ENCODE measurements at regions not wholly inside any gene's neighbourhood (a gene's known extent, or its start where the extent isn't known, plus 50 kb on each side); places are given as distances from the start of the nearest gene placed in this dataset.
"Not testable (repeated sequence)": the region's sequence is repeated elsewhere in the genome, so short reads cannot be mapped to it uniquely, and the experiment has no call there.

- peaks cover 7% of the 10 kb centered on the region; the same call in 1 of the 2 replicates for H3K27me3 ChIP-seq
- H3K36me3 ChIP-seq = no peaks in the 10 kb centered on the region
- H3K27ac ChIP-seq = no peak overlapping the region
- H3K4me3 ChIP-seq = no peak overlapping the region
- H3K9me3 ChIP-seq (replicated peaks) = no peaks in the 10 kb centered on the region
- no peak for DNase-seq
- H3K4me1 ChIP-seq = no peaks in the 10 kb centered on the region
Observed at GRCh38 chr15:47908950-47909670, 191.8 kb downstream of the SEMA6D start.

- not testable (repeated sequence) for H3K9me3 ChIP-seq (replicated peaks); H3K4me1 ChIP-seq; H3K27me3 ChIP-seq; H3K36me3 ChIP-seq; H3K4me3 ChIP-seq; H3K27ac ChIP-seq
- peak in 1 of 2 experiments; percentile 19 for DNase-seq
Observed at GRCh38 chr15:47912910-47913309, 195.6 kb downstream of the SEMA6D start.

DNA sequence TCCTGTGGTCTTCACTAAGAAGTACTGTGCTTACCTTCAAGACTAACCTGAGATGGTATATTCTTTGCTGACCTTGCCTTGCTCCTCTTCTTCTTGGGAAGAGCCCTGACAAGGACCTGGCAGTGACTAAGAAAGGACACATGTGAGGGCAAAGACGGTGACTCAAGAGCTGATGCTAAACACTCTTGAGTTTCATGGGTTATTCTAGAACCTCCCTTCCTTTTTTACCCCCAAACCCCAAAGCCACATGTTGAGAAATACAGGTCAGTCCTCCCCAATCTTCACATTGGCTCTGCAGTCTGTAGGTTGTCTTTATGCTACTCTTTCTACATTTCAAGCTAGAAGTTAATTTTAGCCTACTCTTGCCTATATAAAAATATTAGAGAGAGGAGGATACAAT lies 200.6 kb downstream of the SEMA6D start:
- H3K27ac ChIP-seq = no peak overlapping the region
- no peak overlapping the region for H3K4me3 ChIP-seq
- H3K27me3 ChIP-seq = no peaks in the 10 kb centered on the region
- DNase-seq = no peak
- no peaks in the 10 kb centered on the region for H3K9me3 ChIP-seq (replicated peaks)
- H3K4me1 ChIP-seq = no peaks in the 10 kb centered on the region
- no peaks in the 10 kb centered on the region for H3K36me3 ChIP-seq

- H3K9me3 ChIP-seq (replicated peaks) = no peaks in the 10 kb centered on the region
- DNase-seq = no peak
Observed at GRCh38 chr15:47918877-47919276, 201.6 kb downstream of the SEMA6D start.

GRCh38 chr15:47924381-47924780 lies 196.4 kb upstream of the SLC24A5 start:
- H3K4me3 ChIP-seq = no peak overlapping the region
- H3K4me1 ChIP-seq = no peaks in the 10 kb centered on the region
- H3K27ac ChIP-seq = no peak overlapping the region
- no peak for DNase-seq
- H3K27me3 ChIP-seq = no peaks in the 10 kb centered on the region
- no peaks in the 10 kb centered on the region for H3K36me3 ChIP-seq
- H3K9me3 ChIP-seq (replicated peaks) = no peaks in the 10 kb centered on the region

More at GRCh38 chr15:47918877-47919276, 201.6 kb downstream of the SEMA6D start:
- no peak overlapping the region for H3K27ac ChIP-seq
- H3K27me3 ChIP-seq = no peaks in the 10 kb centered on the region
- H3K4me3 ChIP-seq = no peak overlapping the region
- H3K36me3 ChIP-seq = no peaks in the 10 kb centered on the region
- no peaks in the 10 kb centered on the region for H3K4me1 ChIP-seq

- H3K4me1 ChIP-seq = no peaks in the 10 kb centered on the region
- H3K27me3 ChIP-seq = 0 out of 2 replicates have a peak, but pooled peaks cover 5% of the 10 kb centered on the region
- no peak overlapping the region for H3K27ac ChIP-seq
- no peaks in the 10 kb centered on the region for H3K36me3 ChIP-seq
- peak; percentile 13 to 38 for DNase-seq
- H3K9me3 ChIP-seq (replicated peaks) = no peaks in the 10 kb centered on the region
- no peak overlapping the region for H3K4me3 ChIP-seq
Observed at GRCh38 chr15:47929138-47929803, 191.5 kb upstream of the SLC24A5 start.

- Histone ChIP-seq H3K9me3 (replicated peaks) (no peaks in the 10 kb centered on the region), H3K4me1 (no peaks in the 10 kb centered on the region), H3K27ac (no peak overlapping the region), H3K36me3 (no peaks in the 10 kb centered on the region), H3K4me3 (no peak overlapping the region), H3K27me3 (0 out of 2 replicates have a peak, but pooled peaks cover 10% of the 10 kb centered on the region)
- DNase-seq = no peak
Observed at GRCh38 chr15:47932261-47932660, 188.5 kb upstream of the SLC24A5 start.

DNA sequence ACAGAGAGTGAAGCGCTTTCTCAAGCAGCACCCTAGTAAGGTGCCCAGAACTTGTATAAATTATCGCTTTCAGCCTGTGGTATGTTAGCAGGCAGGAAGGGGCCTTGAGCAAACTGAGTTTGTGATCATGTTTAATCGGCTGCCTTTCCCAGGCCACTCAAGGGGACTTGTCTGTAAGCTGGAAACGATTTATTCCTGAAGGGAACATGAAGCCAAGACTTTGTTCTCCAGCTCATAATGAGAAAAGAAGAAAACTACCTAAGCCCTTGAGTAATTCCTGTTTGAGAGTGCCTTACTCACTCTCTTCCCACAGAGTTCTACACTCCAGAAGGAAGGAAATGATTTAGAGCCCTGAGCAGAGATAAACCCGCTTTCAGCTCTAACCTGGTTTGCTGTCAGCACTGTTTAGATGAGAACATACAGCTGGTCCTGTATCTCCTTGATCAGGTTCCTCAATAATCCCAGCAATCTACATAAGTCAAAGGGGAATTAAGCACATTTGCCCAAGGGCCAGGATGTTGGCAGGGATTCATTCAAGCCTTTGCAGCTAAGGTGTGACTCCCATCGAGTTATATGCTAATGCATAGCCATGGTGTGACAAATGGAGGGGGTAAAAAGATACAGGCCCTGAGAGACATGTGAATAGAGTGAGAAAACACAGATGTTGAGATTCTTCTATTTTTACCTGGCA lies 187.7 kb upstream of the SLC24A5 start:
- Histone ChIP-seq H3K9me3 (replicated peaks) (no peaks in the 10 kb centered on the region), H3K27me3 (0 out of 2 replicates have a peak, but pooled peaks cover 10% of the 10 kb centered on the region), H3K4me1 (no peaks in the 10 kb centered on the region), H3K27ac (no peak overlapping the region), H3K36me3 (no peaks in the 10 kb centered on the region), H3K4me3 (no peak overlapping the region)
- DNase-seq = peak in 1 of 2 experiments; percentile 19

- no peaks in the 10 kb centered on the region for H3K4me1 ChIP-seq
- no peaks in the 10 kb centered on the region for H3K9me3 ChIP-seq (replicated peaks)
- no peak overlapping the region for H3K27ac ChIP-seq
- no peaks in the 10 kb centered on the region for H3K36me3 ChIP-seq
- H3K27me3 ChIP-seq = 0 out of 2 replicates have a peak, but pooled peaks cover 10% of the 10 kb centered on the region
- no peak for DNase-seq
- no peak overlapping the region for H3K4me3 ChIP-seq
Observed at GRCh38 chr15:47933865-47934264, 186.9 kb upstream of the SLC24A5 start.

DNA sequence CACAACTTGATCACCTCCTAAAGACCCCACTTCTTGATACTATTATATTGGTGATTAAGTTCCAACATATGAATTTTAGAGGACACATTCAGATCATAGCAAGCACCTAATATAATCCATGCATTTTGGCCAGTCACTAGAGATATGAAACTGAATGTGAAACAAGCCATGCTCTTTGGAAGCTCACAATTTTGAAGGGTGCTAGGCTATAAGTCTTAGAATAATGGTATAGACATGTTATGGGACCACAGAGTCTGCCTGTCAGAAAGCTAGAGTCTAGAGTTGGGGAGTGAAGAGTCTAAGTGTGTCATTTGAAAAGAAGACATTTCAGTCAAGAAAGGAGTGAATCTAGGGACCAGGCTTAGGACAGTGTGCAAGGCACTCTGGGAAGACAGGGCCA lies 186.4 kb upstream of the SLC24A5 start:
- DNase-seq = no peak
- H3K27me3 ChIP-seq = 0 out of 2 replicates have a peak, but pooled peaks cover 10% of the 10 kb centered on the region
- no peak overlapping the region for H3K27ac ChIP-seq
- no peaks in the 10 kb centered on the region for H3K36me3 ChIP-seq
- H3K4me1 ChIP-seq = no peaks in the 10 kb centered on the region
- no peaks in the 10 kb centered on the region for H3K9me3 ChIP-seq (replicated peaks)
- no peak overlapping the region for H3K4me3 ChIP-seq

GRCh38 chr15:47937834-47938233 lies 183.0 kb upstream of the SLC24A5 start:
- no peak for DNase-seq
- H3K4me3 ChIP-seq = no peak overlapping the region
- H3K27me3 ChIP-seq = peaks cover 5% of the 10 kb centered on the region; the same call in 1 of the 2 replicates
- no peak overlapping the region for H3K27ac ChIP-seq
- no peaks in the 10 kb centered on the region for H3K9me3 ChIP-seq (replicated peaks)
- no peaks in the 10 kb centered on the region for H3K4me1 ChIP-seq
- no peaks in the 10 kb centered on the region for H3K36me3 ChIP-seq

GRCh38 chr15:47944637-47945288 lies 176.0 kb upstream of the SLC24A5 start:
- no peaks in the 10 kb centered on the region for H3K4me1 ChIP-seq
- DNase-seq = no peak
- no peaks in the 10 kb centered on the region for H3K36me3 ChIP-seq
- no peak overlapping the region for H3K4me3 ChIP-seq
- H3K27me3 ChIP-seq = peaks cover 7% of the 10 kb centered on the region; the same call in 1 of the 2 replicates
- no peaks in the 10 kb centered on the region for H3K9me3 ChIP-seq (replicated peaks)
- no peak overlapping the region for H3K27ac ChIP-seq

DNA sequence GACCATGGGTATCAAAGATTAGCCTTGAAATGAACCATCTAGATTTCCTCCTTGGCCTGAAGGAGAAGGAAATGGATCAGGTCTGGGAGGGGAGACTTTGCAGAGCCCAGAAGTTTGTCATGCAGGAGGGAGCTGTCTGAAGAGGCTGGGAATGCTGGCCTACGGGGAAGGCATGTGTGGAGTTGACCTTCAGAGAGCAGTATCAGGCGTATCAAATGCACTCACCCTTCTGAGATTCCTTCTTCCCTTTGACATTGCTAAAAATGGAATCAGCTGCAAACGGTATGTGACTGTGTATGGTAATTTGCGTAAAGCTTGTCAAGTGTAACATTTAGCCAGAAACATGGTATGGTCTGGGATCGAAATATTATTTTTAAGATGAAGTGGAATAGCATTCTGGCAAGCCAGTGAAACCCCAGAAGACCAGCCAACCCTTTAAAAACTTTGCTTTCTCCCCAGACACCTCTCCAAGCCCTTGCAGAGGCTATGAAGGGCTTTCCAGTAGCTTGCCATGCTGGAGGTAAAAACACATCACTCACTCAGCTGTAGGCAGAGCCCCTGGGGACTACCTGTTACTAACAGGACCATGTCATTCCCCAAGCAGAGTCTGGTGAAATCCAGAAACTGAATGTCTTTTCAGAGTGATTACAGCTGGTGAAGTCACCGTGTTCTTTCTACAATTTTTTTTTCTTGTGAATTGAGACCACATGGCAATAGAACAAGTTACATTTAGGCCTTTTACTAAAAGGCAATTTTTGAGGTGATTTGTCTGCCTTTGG lies 174.7 kb upstream of the SLC24A5 start:
- Histone ChIP-seq H3K27ac (no peak overlapping the region), H3K4me3 (no peak overlapping the region), H3K36me3 (no peaks in the 10 kb centered on the region), H3K4me1 (no peaks in the 10 kb centered on the region), H3K27me3 (peaks cover 7% of the 10 kb centered on the region; the same call in 1 of the 2 replicates), H3K9me3 (replicated peaks) (no peaks in the 10 kb centered on the region)
- DNase-seq = no peak

- no peak for DNase-seq
- Histone ChIP-seq H3K4me1 (no peaks in the 10 kb centered on the region), H3K27me3 (0 out of 2 replicates have a peak, but pooled peaks cover 7% of the 10 kb centered on the region), H3K27ac (no peak overlapping the region), H3K9me3 (replicated peaks) (no peaks in the 10 kb centered on the region), H3K36me3 (no peaks in the 10 kb centered on the region), H3K4me3 (no peak overlapping the region)
Observed at GRCh38 chr15:47949815-47950214, 171.0 kb upstream of the SLC24A5 start.
